ENCODE measurements at regions not wholly inside any gene's neighbourhood (a gene's known extent, or its start where the extent isn't known, plus 50 kb on each side); places are given as distances from the start of the nearest gene placed in this dataset.

DNA sequence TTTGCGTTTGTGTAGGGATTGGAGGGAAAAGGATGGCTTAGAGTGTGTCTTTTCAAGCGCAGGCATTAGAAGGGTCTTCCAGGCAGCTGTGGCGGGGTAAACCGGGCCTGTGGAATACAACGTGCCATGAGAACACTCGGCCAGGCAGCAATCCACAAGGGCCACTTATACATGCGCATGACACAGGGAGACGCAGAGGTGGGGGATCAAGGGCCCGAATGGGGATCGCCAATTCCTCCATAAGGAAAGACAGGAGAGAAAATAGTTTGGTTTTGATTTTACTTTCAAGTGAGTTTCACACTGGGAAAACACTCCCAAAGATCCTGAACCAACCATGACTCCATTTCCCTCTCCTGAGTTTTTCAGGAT, 71.6 kb downstream of the SPRING1 start:
- TF ChIP-seq, protein P1, sequence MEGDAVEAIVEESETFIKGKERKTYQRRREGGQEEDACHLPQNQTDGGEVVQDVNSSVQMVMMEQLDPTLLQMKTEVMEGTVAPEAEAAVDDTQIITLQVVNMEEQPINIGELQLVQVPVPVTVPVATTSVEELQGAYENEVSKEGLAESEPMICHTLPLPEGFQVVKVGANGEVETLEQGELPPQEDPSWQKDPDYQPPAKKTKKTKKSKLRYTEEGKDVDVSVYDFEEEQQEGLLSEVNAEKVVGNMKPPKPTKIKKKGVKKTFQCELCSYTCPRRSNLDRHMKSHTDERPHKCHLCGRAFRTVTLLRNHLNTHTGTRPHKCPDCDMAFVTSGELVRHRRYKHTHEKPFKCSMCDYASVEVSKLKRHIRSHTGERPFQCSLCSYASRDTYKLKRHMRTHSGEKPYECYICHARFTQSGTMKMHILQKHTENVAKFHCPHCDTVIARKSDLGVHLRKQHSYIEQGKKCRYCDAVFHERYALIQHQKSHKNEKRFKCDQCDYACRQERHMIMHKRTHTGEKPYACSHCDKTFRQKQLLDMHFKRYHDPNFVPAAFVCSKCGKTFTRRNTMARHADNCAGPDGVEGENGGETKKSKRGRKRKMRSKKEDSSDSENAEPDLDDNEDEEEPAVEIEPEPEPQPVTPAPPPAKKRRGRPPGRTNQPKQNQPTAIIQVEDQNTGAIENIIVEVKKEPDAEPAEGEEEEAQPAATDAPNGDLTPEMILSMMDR (IDR thresholded peaks at IDR 0.05), result no peak
- TF ChIP-seq POLR2A (IDR thresholded peaks at IDR 0.05), result no peak

Data from thyroid gland (tissue), 4 donors.